H9 (cell line): ENCODE measurements at regions not wholly inside any gene's neighbourhood (a gene's known extent, or its start where the extent isn't known, plus 50 kb on each side); places are given as distances from the start of the nearest gene placed in this dataset.

Source experiments
- DNase-seq: peaks from one replicate; pipeline ENCODE4 v3.0.0-alpha.2; 2017
- H2AFZ ChIP-seq: one replicate; pipeline ENCODE4 v1.6.1; 2013; ENCODE audit warnings: mild to moderate bottlenecking, low read length, control low read depth, moderate library complexity
- H2AK5ac ChIP-seq: 2 replicates; pipeline ENCODE4 v1.6.1; 2013; ENCODE audit warnings: low read length, control low read depth, mixed read lengths; ENCODE audit not compliant: insufficient read length
- H2BK120ac ChIP-seq: one replicate; pipeline ENCODE4 v1.6.1; 2013; ENCODE audit warnings: low read depth, mild to moderate bottlenecking, low read length, control low read depth, inconsistent platforms; ENCODE audit not compliant: poor library complexity, severe bottlenecking
- H2BK12ac ChIP-seq: 2 replicates; pipeline ENCODE4 v1.6.1; 2013; ENCODE audit warnings: low read length, control low read depth, mixed read lengths, low read depth; ENCODE audit not compliant: insufficient read length
- H2BK15ac ChIP-seq: 2 replicates; pipeline ENCODE4 v1.6.1; 2013; ENCODE audit warnings: low read depth, low read length, control low read depth
- H2BK20ac ChIP-seq: one replicate; pipeline ENCODE4 v1.6.1; 2013; ENCODE audit warnings: low read depth, mild to moderate bottlenecking, low read length, control low read depth, inconsistent platforms; ENCODE audit not compliant: poor library complexity, severe bottlenecking
- H2BK5ac ChIP-seq: 2 replicates; pipeline ENCODE4 v1.6.1; 2013; ENCODE audit warnings: low read length, control low read depth, mixed read lengths; ENCODE audit not compliant: insufficient read length
- H3K14ac ChIP-seq: 2 replicates; pipeline ENCODE4 v1.6.1; 2013; ENCODE audit warnings: low read length, control low read depth; ENCODE audit not compliant: insufficient read depth
- H3K18ac ChIP-seq: 2 replicates; pipeline ENCODE4 v1.6.1; 2013; ENCODE audit warnings: low read depth, mild to moderate bottlenecking, mixed read lengths, low read length, control low read depth; ENCODE audit not compliant: insufficient read length
- H3K23ac ChIP-seq: 2 replicates; pipeline ENCODE4 v1.6.1; 2013; ENCODE audit warnings: low read length, control low read depth, mixed read lengths, low read depth; ENCODE audit not compliant: insufficient read length
- H3K23me2 ChIP-seq: 2 replicates; pipeline ENCODE4 v1.6.1; 2013; ENCODE audit warnings: low read depth, mild to moderate bottlenecking, mixed read lengths, low read length, control low read depth; ENCODE audit not compliant: insufficient read length, poor library complexity, severe bottlenecking
- H3K27ac ChIP-seq: 2 replicates; pipeline ENCODE4 v1.5.1; 2013; ENCODE audit warnings: low read length, control low read depth, mixed read lengths, low read depth; ENCODE audit not compliant: insufficient read length
- H3K27me3 ChIP-seq: 2 replicates; pipeline ENCODE4 v1.6.1; 2013; ENCODE audit warnings: low read length, control low read depth, inconsistent platforms; ENCODE audit not compliant: insufficient read depth
- H3K4ac ChIP-seq: 2 replicates; pipeline ENCODE4 v1.6.1; 2013; ENCODE audit warnings: low read depth, mild to moderate bottlenecking, control low read depth, inconsistent platforms, low read length, moderate library complexity
- H3K4me1 ChIP-seq: 2 replicates; pipeline ENCODE4 v1.6.1; 2013; ENCODE audit warnings: low read length, control low read depth, inconsistent platforms; ENCODE audit not compliant: insufficient read depth
- H3K4me2 ChIP-seq: 2 replicates; pipeline ENCODE4 v1.6.1; 2013; ENCODE audit warnings: low read length, control low read depth, mixed read lengths; ENCODE audit not compliant: insufficient read length, insufficient read depth
- H3K56ac ChIP-seq: 2 replicates; pipeline ENCODE4 v1.6.1; 2013; ENCODE audit warnings: low read depth, mild to moderate bottlenecking, mixed read lengths, low read length, control low read depth; ENCODE audit not compliant: insufficient read length
- H3K79me1 ChIP-seq: 2 replicates; pipeline ENCODE4 v1.6.1; 2013; ENCODE audit warnings: low read depth, mild to moderate bottlenecking, moderate library complexity, low read length, control low read depth, inconsistent platforms; ENCODE audit not compliant: insufficient read depth, poor library complexity, severe bottlenecking
- H3K79me2 ChIP-seq: 2 replicates; pipeline ENCODE4 v1.6.1; 2013; ENCODE audit warnings: low read length, control low read depth, inconsistent platforms; ENCODE audit not compliant: insufficient read depth
- H3K9ac ChIP-seq: 2 replicates; pipeline ENCODE4 v1.6.1; 2013; ENCODE audit warnings: low read length, control low read depth, mixed read lengths; ENCODE audit not compliant: insufficient read length; ENCODE audit errors: extremely low read depth
- H3K9me3 ChIP-seq: one replicate; pipeline ENCODE4 v1.6.1; 2013; ENCODE audit warnings: low read depth, low read length, inconsistent platforms; ENCODE audit not compliant: control insufficient read depth
- H3T11ph ChIP-seq: one replicate; pipeline ENCODE4 v1.6.1; 2013; ENCODE audit warnings: mild to moderate bottlenecking, low read length, control low read depth, inconsistent platforms
- H4K20me1 ChIP-seq: one replicate; pipeline ENCODE4 v1.6.1; 2013; ENCODE audit not compliant: control insufficient read depth, insufficient read length, insufficient read depth
- H4K5ac ChIP-seq: 2 replicates; pipeline ENCODE4 v1.6.1; 2013; ENCODE audit warnings: low read depth, mild to moderate bottlenecking, mixed read lengths, low read length, control low read depth; ENCODE audit not compliant: insufficient read length
- H4K8ac ChIP-seq: replicated peaks from 2 replicates; pipeline ENCODE4 v1.6.1; 2013; ENCODE audit warnings: low read length, control low read depth, mixed read lengths, low read depth; ENCODE audit not compliant: insufficient read length
- H4K91ac ChIP-seq: 2 replicates; pipeline ENCODE4 v1.6.1; 2013; ENCODE audit warnings: low read depth, mild to moderate bottlenecking, moderate library complexity, mixed read lengths, low read length, control low read depth; ENCODE audit not compliant: insufficient read length
- H3K27ac Mint-ChIP-seq, 3 experiments: 2 replicates in 2 of 3; 3 replicates in 1 of 3; pipeline ENCODE4 v1.8.0; 2020 to 2021; ENCODE audit warnings: mixed read lengths in 3 of 3, mild to moderate bottlenecking in 1 of 3, moderate library complexity in 1 of 3
- H3K27me3 Mint-ChIP-seq: 2 replicates; pipeline ENCODE4 v1.8.0; 2021; ENCODE audit warnings: low read depth, mild to moderate bottlenecking, moderate library complexity, mixed read lengths
- H3K36me3 Mint-ChIP-seq, 3 experiments: 2 replicates in 2 of 3; 3 replicates in 1 of 3; pipeline ENCODE4 v1.8.0; 2020 to 2021; ENCODE audit warnings: low read depth in 3 of 3, mixed read lengths in 3 of 3; ENCODE audit not compliant: insufficient read depth in 1 of 3
- H3K4me1 Mint-ChIP-seq, 2 experiments: 2 replicates each; pipeline ENCODE4 v1.8.0; 2020; ENCODE audit warnings: mixed read lengths in 2 of 2
- H3K4me3 Mint-ChIP-seq, 2 experiments: 2 replicates in 1 of 2; 3 replicates in 1 of 2; pipeline ENCODE4 v1.8.0; 2020 to 2021; ENCODE audit warnings: mild to moderate bottlenecking in 2 of 2, mixed read lengths in 2 of 2, moderate library complexity in 1 of 2
- H3K9me3 Mint-ChIP-seq, 2 experiments: 2 replicates in 1 of 2; 3 replicates in 1 of 2; pipeline ENCODE4 v1.8.0; 2020; ENCODE audit warnings: mild to moderate bottlenecking in 2 of 2, mixed read lengths in 2 of 2, moderate library complexity in 1 of 2
- WGBS: extraction: QIAGEN DNeasy Blood & Tissue Kit; methylation state at CpG from one replicate; pipeline ENCODE4 v1.1.7; 2013; ENCODE audit warnings: missing lambda C conversion rate, low lambda C conversion rate, mixed read lengths; ENCODE audit not compliant: insufficient read length; ENCODE audit errors: extremely low coverage; 5-methylcytosine and 5-hydroxymethylcytosine counted together
- TF ChIP-seq, protein P1 (sequence below): fragments of 200-600 bp; sonication (generic); conservative IDR thresholded peaks from 3 replicates; pipeline ENCODE4 v1.8.0; 2021; ENCODE audit warnings: antibody characterized with exemption, mild to moderate bottlenecking

DNA sequence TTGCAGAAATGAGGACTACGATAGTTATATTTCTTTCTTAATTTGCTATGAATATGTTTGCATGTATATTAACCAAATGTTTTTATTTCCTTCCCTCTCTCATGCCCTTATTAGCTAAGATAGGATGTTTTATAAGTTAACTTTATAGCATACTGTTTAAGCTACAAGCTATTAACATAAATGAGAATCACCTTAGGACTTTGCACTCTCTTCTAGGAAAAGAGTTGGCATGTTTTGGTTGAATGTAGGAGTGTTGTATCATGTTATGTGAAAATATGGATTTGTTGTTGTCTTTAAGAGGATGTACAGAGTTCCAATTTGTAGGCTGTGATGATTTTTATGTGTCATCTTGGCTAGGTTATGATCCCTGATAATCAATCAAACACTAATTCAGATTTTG is 467.4 kb upstream of the SETBP1 start:
- H3K9ac ChIP-seq, result no peak overlapping the region

More for the DNA sequence above, 467.4 kb upstream of the SETBP1 start:
- no peak overlapping the region for H3K18ac ChIP-seq
- no peak overlapping the region for H3T11ph ChIP-seq
- H3K79me1 ChIP-seq, result no peaks in the 10 kb centered on the region
- H3K9me3 ChIP-seq, result no peaks in the 10 kb centered on the region
- H2BK5ac ChIP-seq, result no peak overlapping the region
- no peak overlapping the region for H4K5ac ChIP-seq
- H3K23ac ChIP-seq, result no peak overlapping the region
- no peaks in the 10 kb centered on the region for H3K4me1 ChIP-seq
- no peak overlapping the region for H2BK15ac ChIP-seq
- no CpG with 5 or more reads among the region's 1 CpG for WGBS
- H3K9me3 Mint-ChIP-seq, result peaks cover 0 to 2% of the 10 kb centered on the region in 2 experiments; a peak in 2 of 5 replicates
- no peaks in the 10 kb centered on the region for H3K27me3 ChIP-seq
- no peak overlapping the region for H2BK120ac ChIP-seq
- no peaks in the 10 kb centered on the region for H4K20me1 ChIP-seq
- H3K27ac ChIP-seq, result no peak overlapping the region
- no peak overlapping the region for H3K14ac ChIP-seq
- no peaks in the 10 kb centered on the region for H3K23me2 ChIP-seq
- H4K8ac ChIP-seq, result no peak overlapping the region
- no peak overlapping the region for H3K56ac ChIP-seq
- no peak for DNase-seq
- H3K4me2 ChIP-seq, result no peak overlapping the region
- no peaks in the 10 kb centered on the region for H3K79me2 ChIP-seq
- no peaks in the 10 kb centered on the region for H3K4me1 Mint-ChIP-seq
- H3K27ac Mint-ChIP-seq, result no peak overlapping the region
- H4K91ac ChIP-seq, result no peak overlapping the region
- no peak overlapping the region for H2AFZ ChIP-seq
- H3K4ac ChIP-seq, result no peak overlapping the region
- TF ChIP-seq, protein P1, sequence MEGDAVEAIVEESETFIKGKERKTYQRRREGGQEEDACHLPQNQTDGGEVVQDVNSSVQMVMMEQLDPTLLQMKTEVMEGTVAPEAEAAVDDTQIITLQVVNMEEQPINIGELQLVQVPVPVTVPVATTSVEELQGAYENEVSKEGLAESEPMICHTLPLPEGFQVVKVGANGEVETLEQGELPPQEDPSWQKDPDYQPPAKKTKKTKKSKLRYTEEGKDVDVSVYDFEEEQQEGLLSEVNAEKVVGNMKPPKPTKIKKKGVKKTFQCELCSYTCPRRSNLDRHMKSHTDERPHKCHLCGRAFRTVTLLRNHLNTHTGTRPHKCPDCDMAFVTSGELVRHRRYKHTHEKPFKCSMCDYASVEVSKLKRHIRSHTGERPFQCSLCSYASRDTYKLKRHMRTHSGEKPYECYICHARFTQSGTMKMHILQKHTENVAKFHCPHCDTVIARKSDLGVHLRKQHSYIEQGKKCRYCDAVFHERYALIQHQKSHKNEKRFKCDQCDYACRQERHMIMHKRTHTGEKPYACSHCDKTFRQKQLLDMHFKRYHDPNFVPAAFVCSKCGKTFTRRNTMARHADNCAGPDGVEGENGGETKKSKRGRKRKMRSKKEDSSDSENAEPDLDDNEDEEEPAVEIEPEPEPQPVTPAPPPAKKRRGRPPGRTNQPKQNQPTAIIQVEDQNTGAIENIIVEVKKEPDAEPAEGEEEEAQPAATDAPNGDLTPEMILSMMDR, result no peak
- no peak overlapping the region for H3K4me3 Mint-ChIP-seq
- no peaks in the 10 kb centered on the region for H3K36me3 Mint-ChIP-seq
- no peak overlapping the region for H2AK5ac ChIP-seq
- no peak overlapping the region for H2BK20ac ChIP-seq
- no peaks in the 10 kb centered on the region for H3K27me3 Mint-ChIP-seq
- no peak overlapping the region for H2BK12ac ChIP-seq
